ENCODE measurements at regions not wholly inside any gene's neighbourhood (a gene's known extent, or its start where the extent isn't known, plus 50 kb on each side); places are given as distances from the start of the nearest gene placed in this dataset.

DNA sequence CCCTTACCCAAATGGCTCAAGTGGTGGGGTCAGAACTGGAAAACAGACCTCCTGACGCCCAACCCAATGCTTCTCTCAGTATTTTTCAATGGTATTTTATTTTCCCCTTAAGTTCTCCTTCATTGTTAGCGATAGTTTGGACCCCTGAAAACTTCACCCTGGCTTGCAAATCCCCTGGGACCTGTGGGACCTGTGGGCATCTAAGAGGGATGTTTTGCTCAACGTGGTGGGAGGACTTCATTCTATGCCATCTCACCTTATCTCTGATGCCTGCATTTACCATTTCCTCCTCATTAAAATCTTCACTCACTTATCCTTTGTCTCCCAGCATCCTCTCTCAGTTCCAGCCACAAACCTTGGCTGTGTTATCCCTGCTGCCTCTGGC is 59.4 kb upstream of the GZMB start:
- DNase-seq (ENCODE audit: low read depth): no peak

DNA sequence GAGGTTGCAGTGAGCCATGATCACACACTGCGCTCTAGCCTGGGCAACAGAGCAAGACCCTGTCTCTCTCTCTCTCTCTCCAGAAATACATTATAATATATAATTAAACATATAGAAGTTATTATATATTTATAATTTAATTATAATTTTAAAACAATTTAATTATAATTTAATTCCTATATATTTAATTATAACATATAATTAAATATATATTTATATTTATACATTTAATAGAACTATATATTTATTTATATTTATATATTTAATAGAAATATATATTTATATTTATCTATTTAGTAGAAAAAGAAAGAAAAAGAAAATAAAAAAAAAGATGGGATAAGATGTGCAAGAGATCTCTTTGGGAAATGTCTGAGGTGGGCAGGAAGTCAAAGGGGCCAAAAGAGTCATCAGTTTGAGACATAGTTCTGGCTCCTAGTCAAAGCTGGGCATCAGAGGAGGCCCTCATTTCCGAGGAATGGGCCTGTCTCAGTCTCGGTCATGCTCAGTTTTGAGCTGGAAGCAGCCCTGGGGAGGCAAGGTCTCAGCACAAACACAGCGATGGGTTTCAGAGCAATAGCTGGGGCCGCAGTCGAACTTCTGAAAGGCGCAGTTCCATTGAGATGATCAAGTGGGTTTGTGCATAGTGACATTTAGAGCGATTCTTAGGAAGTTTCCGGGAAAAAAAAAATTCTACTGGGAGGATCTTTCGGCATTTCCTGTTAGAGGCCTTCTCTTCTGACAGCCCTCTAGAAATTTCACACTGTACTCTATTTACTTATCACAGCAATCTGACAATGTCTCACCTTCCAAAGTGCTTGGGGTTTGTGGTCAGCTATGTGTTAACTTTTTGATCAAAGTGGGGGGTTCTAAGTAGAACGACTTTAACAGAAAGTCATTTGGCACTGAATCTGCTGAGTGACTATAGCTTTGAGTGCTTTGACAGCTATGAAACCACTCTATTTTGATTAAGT is 58.7 kb upstream of the GZMB start:
- no peak for DNase-seq (ENCODE audit: low read depth)

- no peak for DNase-seq (ENCODE audit: low read depth)
These were observed 56.5 kb upstream of the GZMB start for GRCh38 chr14:24690492-24690891.

DNA sequence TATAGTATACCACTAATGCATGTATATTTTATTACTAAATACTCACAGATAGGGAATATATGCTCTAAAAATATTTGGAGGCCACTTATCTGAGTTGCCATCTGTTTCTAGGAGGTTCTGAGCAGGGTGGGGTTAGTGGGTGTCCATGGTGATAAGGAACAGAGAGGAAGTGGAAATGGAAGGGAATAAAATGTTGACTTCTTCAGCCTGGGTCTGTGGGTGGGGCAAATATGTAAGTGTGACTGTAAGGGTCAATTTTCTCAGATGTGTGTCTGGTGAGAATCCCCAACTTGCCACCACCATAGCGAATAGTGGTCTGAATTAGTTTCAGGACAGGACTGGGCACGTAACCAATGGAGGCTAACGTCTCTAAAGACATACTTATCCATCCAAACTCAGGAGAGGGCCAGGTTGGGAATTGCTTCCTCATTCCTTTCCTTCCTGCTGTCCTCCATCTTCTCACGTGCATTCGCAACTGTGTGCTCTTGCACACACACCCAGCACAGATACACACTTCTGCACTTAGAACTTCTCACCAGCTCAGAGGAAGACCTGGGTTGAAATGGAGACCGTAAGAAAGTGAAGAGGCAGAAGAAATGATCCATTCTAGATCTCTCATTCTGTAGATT is 54.2 kb upstream of the GZMB start:
- DNase-seq (ENCODE audit: low read depth): no peak
